ENCODE measurements at regions not wholly inside any gene's neighbourhood (a gene's known extent, or its start where the extent isn't known, plus 50 kb on each side); places are given as distances from the start of the nearest gene placed in this dataset.

GRCh38 chr5:81855591-81855990 lies 104.7 kb upstream of the SSBP2 start:
- DNase-seq = no peak

GRCh38 chr5:81854915-81855314 lies 104.0 kb upstream of the SSBP2 start:
- no peak for DNase-seq

GRCh38 chr5:81854485-81854884 lies 103.6 kb upstream of the SSBP2 start:
- no peak for DNase-seq

- DNase-seq = no peak
These were observed 102.1 kb upstream of the SSBP2 start for GRCh38 chr5:81853030-81853357.

GRCh38 chr5:81852291-81853029 lies 101.6 kb upstream of the SSBP2 start:
- peak; percentile 33 for DNase-seq

GRCh38 chr5:81851481-81852178 lies 100.7 kb upstream of the SSBP2 start:
- peak; percentile 77 for DNase-seq

- no peak for DNase-seq
These were observed 99.8 kb upstream of the SSBP2 start for GRCh38 chr5:81850501-81851357.

- DNase-seq = no peak
These were observed 99.0 kb upstream of the SSBP2 start for GRCh38 chr5:81849770-81850367.

GRCh38 chr5:81848362-81848880 lies 97.5 kb upstream of the SSBP2 start:
- no peak for DNase-seq

- no peak for DNase-seq
These were observed 95.4 kb upstream of the SSBP2 start for GRCh38 chr5:81846301-81846700.

- no peak for DNase-seq
These were observed 92.9 kb upstream of the SSBP2 start for GRCh38 chr5:81843845-81844244.

- no peak for DNase-seq
These were observed 92.0 kb upstream of the SSBP2 start for GRCh38 chr5:81842795-81843398.

- no peak for DNase-seq
These were observed 88.1 kb upstream of the SSBP2 start for GRCh38 chr5:81839034-81839433.

GRCh38 chr5:81838307-81838906 lies 87.5 kb upstream of the SSBP2 start:
- DNase-seq = no peak

GRCh38 chr5:81837667-81838306 lies 86.9 kb upstream of the SSBP2 start:
- no peak for DNase-seq

GRCh38 chr5:81835814-81836367 lies 85.0 kb upstream of the SSBP2 start:
- no peak for DNase-seq

GRCh38 chr5:81834021-81834660 lies 83.2 kb upstream of the SSBP2 start:
- DNase-seq = no peak

- no peak for DNase-seq
These were observed 79.7 kb upstream of the SSBP2 start for GRCh38 chr5:81830596-81830995.

GRCh38 chr5:81829242-81829641 lies 78.3 kb upstream of the SSBP2 start:
- no peak for DNase-seq

- DNase-seq = no peak
These were observed 76.6 kb upstream of the SSBP2 start for GRCh38 chr5:81827500-81827899.

GRCh38 chr5:81826128-81826527 lies 75.2 kb upstream of the SSBP2 start:
- DNase-seq = no peak

Measured in NCI-H526 treated with DMSO at 0.1 percent for 48 hours (cell line).